Liver (tissue), 3 donors: ENCODE measurements at regions not wholly inside any gene's neighbourhood (a gene's known extent, or its start where the extent isn't known, plus 50 kb on each side); places are given as distances from the start of the nearest gene placed in this dataset.
"Not testable (repeated sequence)": the region's sequence is repeated elsewhere in the genome, so short reads cannot be mapped to it uniquely, and the experiment has no call there.

ENCODE experiments used
- CTCF ChIP-seq: fragments of 150-350 bp; IDR thresholded peaks from 2 replicates; pipeline ENCODE4 v1.5.1; 2017; ENCODE audit warnings: improper control_type of control experiment, low read depth, low read length; ENCODE audit not compliant: missing input control
- GABPA ChIP-seq, 2 donors: IDR thresholded peaks in 1 of 2; conservative IDR thresholded peaks in 1 of 2; 2 replicates each; pipeline ENCODE4 v1.6.1; 2016; ENCODE audit warnings: antibody characterized with exemption in 2 of 2, mild to moderate bottlenecking in 1 of 2, moderate library complexity in 1 of 2
- MAX ChIP-seq: IDR thresholded peaks from 2 replicates; pipeline ENCODE4 v1.6.1; 2016; ENCODE audit warnings: antibody characterized with exemption
- REST ChIP-seq: IDR thresholded peaks from 2 replicates; pipeline ENCODE4 v1.6.1; 2016; ENCODE audit warnings: antibody characterized with exemption, mild to moderate bottlenecking
- RXRA ChIP-seq, 2 donors: IDR thresholded peaks; 2 replicates each; pipeline ENCODE4 v1.6.1; 2017 to 2018; ENCODE audit warnings: antibody characterized with exemption in 2 of 2, mild to moderate bottlenecking in 1 of 2
- SP1 ChIP-seq: IDR thresholded peaks from 2 replicates; pipeline ENCODE4 v1.6.1; 2018; ENCODE audit warnings: antibody characterized with exemption, mild to moderate bottlenecking
- TAF1 ChIP-seq: conservative IDR thresholded peaks from 2 replicates; pipeline ENCODE4 v1.6.1; 2016; ENCODE audit warnings: antibody characterized with exemption, mild to moderate bottlenecking
- YY1 ChIP-seq: IDR thresholded peaks from 2 replicates; pipeline ENCODE4 v1.6.1; 2016; ENCODE audit warnings: antibody characterized with exemption, mild to moderate bottlenecking
- donor health status: healthy.
- donor health status: healthy.

- not testable (repeated sequence) for TF ChIP-seq CTCF; TAF1; SP1; REST; MAX; YY1; RXRA (IDR thresholded peaks at IDR 0.05); GABPA (IDR thresholded peaks at IDR 0.05 in 1 of 2, conservative IDR thresholded peaks at IDR 0.05 in 1 of 2)
Observed at GRCh38 chr15:79144290-79144689, 53.7 kb upstream of the RASGRF1 start.
